Astrocyte of the cerebellum (primary cell): ENCODE measurements at regions not wholly inside any gene's neighbourhood (a gene's known extent, or its start where the extent isn't known, plus 50 kb on each side); places are given as distances from the start of the nearest gene placed in this dataset.

Experiments
- DNase-seq: peaks from one replicate; pipeline ENCODE4 v3.0.0-alpha.2; 2011; ENCODE audit warnings: low read depth
- H3K4me3 ChIP-seq: 2 replicates; pipeline ENCODE4 v1.5.1; 2011; ENCODE audit warnings: mild to moderate bottlenecking, low read depth, low read length, moderate library complexity
- CTCF ChIP-seq: IDR thresholded peaks from 2 replicates; pipeline ENCODE4 v1.5.1; 2012; ENCODE audit warnings: low read length, low read depth, moderate library complexity, mild to moderate bottlenecking; ENCODE audit errors: missing control alignments
- in situ Hi-C: cut with HindIII; loops from 2 replicates; pipeline ENCODE4 v1.10.0; 2017; ENCODE audit warnings: low sequenced_read_pairs

- TF ChIP-seq CTCF, result no peak
- no peak overlapping the region for H3K4me3 ChIP-seq
- in situ Hi-C loops, result no loop called here
- DNase-seq, result no peak
Measured at GRCh38 chr6:90790058-90790457, 203.2 kb upstream of the MAP3K7 start.

GRCh38 chr6:90788781-90789180, 201.9 kb upstream of the MAP3K7 start:
- DNase-seq, result no peak
- no peak overlapping the region for H3K4me3 ChIP-seq
- in situ Hi-C loops, result no loop called here
- TF ChIP-seq CTCF, result no peak

- DNase-seq, result no peak
- no peak overlapping the region for H3K4me3 ChIP-seq
- no peak for TF ChIP-seq CTCF
- in situ Hi-C loops, result no loop called here
Measured at GRCh38 chr6:90787446-90787845, 200.6 kb upstream of the MAP3K7 start.

- H3K4me3 ChIP-seq, result no peak overlapping the region
- no peak for DNase-seq
- in situ Hi-C loops, result no loop called here
- TF ChIP-seq CTCF, result no peak
Measured at GRCh38 chr6:90780778-90781177, 193.9 kb upstream of the MAP3K7 start.

- no peak for DNase-seq
- in situ Hi-C loops, result no loop called here
- H3K4me3 ChIP-seq, result no peak overlapping the region
- TF ChIP-seq CTCF, result no peak
Measured at GRCh38 chr6:90780141-90780540, 193.3 kb upstream of the MAP3K7 start.

GRCh38 chr6:90778417-90779203, 191.7 kb upstream of the MAP3K7 start:
- DNase-seq, result no peak
- TF ChIP-seq CTCF, result no peak
- in situ Hi-C loops, result no loop called here
- H3K4me3 ChIP-seq, result no peak overlapping the region

GRCh38 chr6:90770778-90771177, 183.9 kb upstream of the MAP3K7 start:
- DNase-seq, result no peak
- in situ Hi-C loops, result no loop called here
- no peak overlapping the region for H3K4me3 ChIP-seq
- TF ChIP-seq CTCF, result no peak
